Esophagus muscularis mucosa (tissue), 4 donors: ENCODE measurements at regions not wholly inside any gene's neighbourhood (a gene's known extent, or its start where the extent isn't known, plus 50 kb on each side); places are given as distances from the start of the nearest gene placed in this dataset.

Source experiments
- CTCF ChIP-seq, 3 experiments: fragments of 200-600 bp in 2 of 3; fragments of 450-650 bp in 1 of 3; sonication (generic) in 2 of 3; IDR thresholded peaks; one replicate each; pipeline ENCODE4 v1.5.1; 2017 to 2019; ENCODE audit warnings: antibody characterized with exemption in 3 of 3, mild to moderate bottlenecking in 2 of 3, moderate library complexity in 1 of 3
- EP300 ChIP-seq: sonication (generic); formaldehyde crosslinking; IDR thresholded peaks from one replicate; pipeline ENCODE4 v1.6.1; 2017; ENCODE audit warnings: antibody characterized with exemption
- POLR2A ChIP-seq: fragments of 450-650 bp; IDR thresholded peaks from one replicate; pipeline ENCODE4 v1.6.1; 2017; ENCODE audit warnings: antibody characterized with exemption, moderate library complexity, mild to moderate bottlenecking, low read depth

DNA sequence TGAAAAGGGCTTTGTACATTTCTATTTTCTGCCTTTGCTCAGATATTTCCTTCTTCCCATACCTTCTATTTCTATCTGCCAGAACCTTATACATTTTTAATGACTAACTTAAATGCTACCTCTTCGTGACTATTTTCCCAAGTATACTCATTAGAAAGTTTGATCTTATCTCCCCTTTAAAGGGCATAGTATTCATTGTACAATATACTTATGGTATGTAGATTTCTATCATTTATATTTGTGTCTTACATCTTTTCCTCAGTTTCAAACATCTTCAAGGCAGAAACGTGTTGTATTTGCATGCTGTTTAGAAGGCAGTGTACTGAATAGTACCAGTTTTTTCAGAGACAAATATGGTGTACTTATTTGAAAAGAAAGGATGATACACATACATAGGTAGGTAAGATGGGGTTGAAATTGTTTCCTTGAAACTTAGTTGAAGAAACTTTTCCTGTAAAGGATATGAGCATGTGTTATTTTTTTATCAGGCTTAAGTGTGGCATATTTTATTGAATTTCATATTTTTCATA is 518.1 kb upstream of the NUDT12 start:
- no peak for TF ChIP-seq EP300
- no peak for TF ChIP-seq CTCF (IDR thresholded peaks at IDR 0.05)
- TF ChIP-seq POLR2A, result no peak
